ENCODE measurements at regions not wholly inside any gene's neighbourhood (a gene's known extent, or its start where the extent isn't known, plus 50 kb on each side); places are given as distances from the start of the nearest gene placed in this dataset.

GRCh38 chr14:76664790-76665189 lies 96.5 kb upstream of the VASH1 start:
- no peak for DNase-seq (ENCODE audit: low spot score)

DNA sequence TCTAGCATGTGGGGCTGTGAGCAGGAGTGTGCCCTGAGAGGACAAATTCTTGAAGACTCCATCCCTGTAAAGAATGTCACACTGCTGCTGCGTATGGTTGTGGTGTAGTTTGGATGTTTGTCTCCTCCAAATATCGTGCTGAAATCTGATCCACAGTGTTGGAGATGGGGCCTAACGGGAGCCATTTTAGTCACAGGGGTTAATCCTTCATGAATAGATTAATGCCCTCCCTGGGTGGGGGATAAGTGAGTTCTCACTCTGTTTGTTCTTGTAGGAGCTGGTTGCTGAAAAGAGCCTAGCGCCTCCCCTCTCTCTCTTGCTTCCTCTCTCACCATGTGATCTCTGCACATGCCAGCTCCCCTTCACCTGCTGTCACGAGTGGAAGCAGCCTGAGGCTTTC lies 94.5 kb upstream of the VASH1 start:
- no peak for DNase-seq (ENCODE audit: low spot score)

GRCh38 chr14:76669770-76670169 lies 91.5 kb upstream of the VASH1 start:
- no peak for DNase-seq (ENCODE audit: low spot score)

GRCh38 chr14:76672123-76672522 lies 89.1 kb upstream of the VASH1 start:
- DNase-seq (ENCODE audit: low spot score) = no peak

- DNase-seq (ENCODE audit: low spot score) = no peak
Observed at GRCh38 chr14:76673261-76673660, 88.0 kb upstream of the VASH1 start.

DNA sequence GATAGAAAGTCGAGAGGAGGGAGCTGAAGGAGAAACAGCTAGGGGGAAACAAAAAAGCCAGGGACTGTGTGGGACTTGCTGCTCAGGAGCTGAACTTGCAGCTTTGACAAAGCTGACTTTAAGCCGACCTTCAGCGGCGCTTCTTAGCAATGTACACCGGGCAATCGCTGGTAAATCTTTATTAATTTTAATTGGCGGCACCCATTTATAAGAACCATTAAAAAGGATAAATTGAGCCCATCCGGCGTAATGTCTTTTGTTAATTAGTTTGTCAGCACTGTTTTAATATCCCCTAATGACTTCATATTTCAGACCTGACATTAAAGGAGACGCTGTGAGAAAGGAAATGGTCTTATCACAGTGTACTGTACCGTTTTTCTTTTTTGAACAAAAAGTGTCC lies 86.2 kb upstream of the VASH1 start:
- DNase-seq (ENCODE audit: low spot score) = no peak

GRCh38 chr14:76676539-76676938 lies 84.7 kb upstream of the VASH1 start:
- DNase-seq (ENCODE audit: low spot score) = no peak

- no peak for DNase-seq (ENCODE audit: low spot score)
Observed at GRCh38 chr14:76677534-76678145, 83.6 kb upstream of the VASH1 start.

- no peak for DNase-seq (ENCODE audit: low spot score)
Observed at GRCh38 chr14:76678244-76678800, 82.9 kb upstream of the VASH1 start.

- no peak for DNase-seq (ENCODE audit: low spot score)
Observed at GRCh38 chr14:76682367-76682766, 78.9 kb upstream of the VASH1 start.

GRCh38 chr14:76686646-76687045 lies 74.6 kb upstream of the VASH1 start:
- no peak for DNase-seq (ENCODE audit: low spot score)

DNA sequence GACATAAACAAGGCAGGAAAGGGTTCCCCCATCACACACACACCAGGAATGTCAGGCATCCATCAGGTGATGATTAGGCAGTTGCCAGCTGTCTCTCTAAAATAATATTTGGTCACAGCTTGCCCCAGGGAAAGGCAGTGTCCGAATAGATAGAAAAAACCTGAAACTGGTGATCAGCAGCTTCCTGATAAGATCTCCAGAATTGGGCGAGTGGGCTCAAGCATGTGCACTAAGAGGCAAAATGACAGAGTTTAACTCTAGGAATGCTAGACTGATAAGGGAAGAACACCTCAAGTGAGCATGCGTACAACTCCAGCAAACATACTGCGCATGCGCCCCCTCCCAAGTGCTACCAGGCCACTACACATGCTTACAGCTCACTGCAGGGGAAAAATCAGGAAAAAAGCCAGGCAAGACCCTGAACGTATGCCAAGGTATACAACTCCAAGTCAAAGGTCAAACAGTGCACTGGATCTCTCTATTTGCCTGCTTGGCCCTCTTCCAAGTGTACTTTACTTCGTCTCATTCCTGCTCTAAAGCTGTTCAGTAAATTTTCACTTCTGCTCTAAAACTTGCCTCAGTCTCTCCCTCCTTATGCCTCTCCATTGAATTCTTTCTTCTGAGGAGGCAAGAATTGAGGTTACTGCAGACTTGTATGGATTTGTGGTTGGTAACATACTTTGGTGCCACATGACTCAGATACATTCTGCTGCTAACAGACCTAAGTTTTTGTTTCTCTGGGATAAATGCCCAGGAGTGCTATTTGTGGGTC lies 73.5 kb upstream of the VASH1 start:
- no peak for DNase-seq (ENCODE audit: low spot score)

- no peak for DNase-seq (ENCODE audit: low spot score)
Observed at GRCh38 chr14:76688383-76688671, 72.9 kb upstream of the VASH1 start.

DNA sequence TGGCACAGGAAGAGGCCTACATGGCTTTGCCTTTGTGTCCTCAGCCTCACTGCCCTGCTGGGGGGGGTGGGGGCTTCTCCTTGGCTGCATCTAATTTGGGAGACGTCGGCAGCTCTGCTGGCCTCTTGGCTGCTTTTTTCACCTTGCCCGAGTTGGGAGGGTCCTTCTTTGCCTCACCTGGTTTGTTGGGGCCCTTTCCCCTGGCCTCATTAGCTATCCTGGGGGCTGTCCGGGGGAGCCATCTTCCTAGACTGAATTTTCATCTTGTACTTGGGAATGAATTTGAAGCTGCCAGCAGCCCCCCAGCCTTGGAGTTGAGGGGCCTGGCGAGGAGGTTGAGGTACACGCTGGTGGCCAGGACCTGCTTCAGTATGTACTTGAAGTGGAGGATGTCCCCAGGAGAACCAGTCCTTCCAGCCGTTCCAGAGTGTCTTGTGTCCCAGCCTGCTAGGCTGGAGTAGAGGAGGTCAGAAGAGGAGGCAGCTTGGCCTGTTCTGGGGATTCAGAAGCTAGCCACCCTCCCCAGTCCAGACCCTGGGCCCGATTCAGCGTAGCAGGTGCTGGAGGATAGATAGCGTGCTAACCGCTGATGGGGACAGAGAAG lies 70.7 kb upstream of the VASH1 start:
- DNase-seq (ENCODE audit: low spot score) = no peak

DNA sequence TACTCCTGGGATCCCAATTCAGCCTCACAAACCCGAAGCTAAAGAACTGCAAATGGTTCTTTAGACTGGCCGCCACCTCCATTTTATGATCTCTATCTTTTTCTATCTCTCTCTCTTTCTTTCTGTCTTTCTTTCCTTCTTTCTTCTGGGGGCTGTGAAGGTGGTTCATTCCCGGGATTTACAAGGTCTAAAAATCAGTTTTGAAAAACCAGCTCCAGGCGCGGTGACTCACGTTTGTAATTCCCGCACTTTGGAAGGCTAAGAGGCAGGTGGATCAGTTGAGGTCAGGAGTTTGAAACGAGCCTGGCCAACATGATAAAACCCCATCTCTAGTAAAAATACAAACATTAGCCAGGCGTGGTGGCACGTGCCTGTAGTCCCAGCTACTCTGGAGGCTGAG lies 67.2 kb upstream of the VASH1 start:
- no peak for DNase-seq (ENCODE audit: low spot score)

DNA sequence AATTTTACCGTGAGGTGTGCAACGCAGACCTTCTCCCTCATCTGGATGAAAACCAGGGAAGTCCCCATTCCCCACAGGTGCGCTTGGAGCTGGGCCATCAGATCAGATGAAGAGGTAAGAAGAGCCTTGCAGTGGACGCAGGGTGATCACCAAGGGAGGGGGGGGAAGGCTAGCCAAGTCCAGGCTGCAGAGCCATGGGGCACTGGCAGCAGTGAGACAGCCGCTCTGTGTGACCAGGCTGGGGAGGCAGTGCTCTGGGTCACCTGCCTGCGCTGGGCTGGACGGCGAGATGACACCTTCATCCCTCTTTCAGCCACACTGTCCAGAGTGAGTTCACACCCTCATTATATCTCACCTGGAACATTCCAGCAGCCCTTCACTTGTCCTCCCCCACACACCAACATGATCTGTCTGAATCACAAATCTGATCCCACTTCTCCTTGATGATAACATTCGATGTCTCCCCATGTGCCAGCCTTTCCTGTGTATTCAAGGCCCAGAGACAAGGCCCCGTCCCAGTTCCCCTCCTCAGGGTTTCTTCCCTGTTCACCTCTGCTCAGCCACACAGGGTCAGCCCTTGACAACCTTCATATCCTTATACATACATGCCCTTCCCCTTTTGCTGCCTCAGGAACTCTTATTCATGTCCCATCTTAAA lies 65.9 kb upstream of the VASH1 start:
- no peak for DNase-seq (ENCODE audit: low spot score)

GRCh38 chr14:76696361-76696760 lies 64.9 kb upstream of the VASH1 start:
- no peak for DNase-seq (ENCODE audit: low spot score)

DNA sequence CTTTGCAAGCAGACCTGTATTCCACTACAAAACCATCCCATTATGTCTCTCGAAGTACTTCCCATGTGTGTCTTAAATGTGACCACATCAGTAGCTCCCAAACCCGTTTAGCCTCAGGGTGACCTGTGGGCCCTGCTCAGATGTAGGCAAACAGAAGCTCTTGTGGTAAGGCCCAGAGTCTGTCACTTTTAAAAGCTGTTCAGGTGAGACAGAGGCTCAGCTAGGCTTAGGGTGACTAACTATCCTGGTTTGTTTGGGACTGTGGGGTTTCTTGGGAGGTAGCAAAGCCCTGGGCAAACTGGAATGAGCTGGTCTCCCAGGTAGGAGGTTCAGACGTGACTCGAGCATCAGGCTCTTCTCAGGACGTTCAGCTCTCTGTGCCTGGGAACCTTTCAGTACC lies 64.5 kb upstream of the VASH1 start:
- DNase-seq (ENCODE audit: low spot score) = no peak

DNA sequence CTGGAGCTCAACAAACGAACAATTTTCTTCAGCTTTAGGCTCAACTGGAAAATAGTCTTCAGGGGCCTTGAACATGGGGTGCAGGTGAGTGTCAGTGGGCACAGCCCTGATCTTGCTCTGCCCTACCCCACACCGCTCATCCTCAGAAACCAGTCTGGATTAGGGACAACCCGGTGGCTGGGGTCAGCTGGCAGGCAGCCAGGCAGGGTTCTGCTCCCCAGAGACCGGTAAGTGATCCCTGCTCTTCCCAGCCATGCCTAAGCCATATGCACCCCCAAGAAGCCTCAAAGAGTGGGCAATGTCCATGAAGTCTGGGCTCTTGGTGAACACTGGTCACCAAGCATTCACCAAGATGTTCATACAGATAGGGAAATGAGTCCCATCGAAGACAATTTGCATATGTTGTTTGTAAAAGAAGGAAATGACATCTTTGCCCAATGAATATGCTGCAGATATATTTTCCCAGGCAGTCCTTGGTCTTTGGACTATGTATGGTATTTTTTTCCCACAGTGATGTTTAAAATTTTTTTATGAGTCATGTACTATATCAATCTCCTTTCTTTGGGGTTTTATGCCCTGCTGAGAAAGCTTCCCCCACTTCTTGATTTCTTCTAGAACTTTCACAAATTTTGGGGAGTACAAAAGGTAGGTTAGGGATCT lies 63.9 kb upstream of the VASH1 start:
- DNase-seq (ENCODE audit: low spot score) = no peak

- DNase-seq (ENCODE audit: low spot score) = no peak
Observed at GRCh38 chr14:76698191-76698590, 63.1 kb upstream of the VASH1 start.

- DNase-seq (ENCODE audit: low spot score) = no peak
Observed at GRCh38 chr14:76698631-76699030, 62.6 kb upstream of the VASH1 start.

- DNase-seq (ENCODE audit: low spot score) = no peak
Observed at GRCh38 chr14:76699209-76699938, 61.9 kb upstream of the VASH1 start.
